ENCODE measurements at regions not wholly inside any gene's neighbourhood (a gene's known extent, or its start where the extent isn't known, plus 50 kb on each side); places are given as distances from the start of the nearest gene placed in this dataset.

- TF ChIP-seq CTCF (IDR thresholded peaks at IDR 0.05) = no peak
- no peak for TF ChIP-seq POLR2A (IDR thresholded peaks at IDR 0.05)
- no peak for TF ChIP-seq POLR2AphosphoS5 (IDR thresholded peaks at IDR 0.05)
Measured at GRCh38 chr18:29060349-29060748, 883.4 kb upstream of the CDH2 start.
